Panc1 (cell line): ENCODE measurements at regions not wholly inside any gene's neighbourhood (a gene's known extent, or its start where the extent isn't known, plus 50 kb on each side); places are given as distances from the start of the nearest gene placed in this dataset.

ENCODE experiments used
- ATAC-seq: fragments of 200-7000 bp; cut with Tn5 transposase; 2 replicates; pipeline ENCODE4 v1.9.1; 2020; ENCODE audit warnings: mild to moderate bottlenecking, moderate library complexity
- BruUV-seq: library from RNA; stranded (reverse); fragments of 400-500 nt; replicated peaks from 2 replicates; lab custom pipeline; 2021; lab: Mats Ljungman, UMichigan
- CTCF ChIA-PET: fragments of 300-600 bp; sonication (Branson Sonifier 250); formaldehyde crosslinking; loops from one replicate; lab custom pipeline; 2022; ENCODE audit warnings: antibody characterized with exemption; lab: Charles Lee
- POLR2A ChIA-PET: fragments of 300-600 bp; sonication (Branson Sonifier 250); formaldehyde crosslinking; loops from one replicate; lab custom pipeline; 2022; ENCODE audit warnings: antibody characterized with exemption; lab: Charles Lee
- DNase-seq: peaks from one replicate; pipeline ENCODE4 v3.0.0-alpha.2; 2010; ENCODE audit warnings: low read depth, low spot score
- H3K27ac ChIP-seq: 2 replicates; pipeline ENCODE4 v1.5.1; 2011; ENCODE audit warnings: mild to moderate bottlenecking, low read length, inconsistent platforms
- H3K27me3 ChIP-seq: fragments of 200-500 bp; sonication (Bioruptor generic); 2 replicates; pipeline ENCODE4 v1.6.0; 2014; ENCODE audit warnings: low read length, inconsistent platforms; ENCODE audit not compliant: control insufficient read depth, insufficient read depth
- H3K36me3 ChIP-seq: fragments of 200-500 bp; sonication (Bioruptor generic); 2 replicates; pipeline ENCODE4 v1.5.1; 2014; ENCODE audit warnings: inconsistent platforms, mild to moderate bottlenecking, low read length, moderate library complexity; ENCODE audit not compliant: control insufficient read depth, insufficient read depth
- H3K4me1 ChIP-seq: 2 replicates; pipeline ENCODE4 v1.5.1; 2011; ENCODE audit warnings: inconsistent platforms, mild to moderate bottlenecking, low read length, moderate library complexity; ENCODE audit not compliant: control insufficient read depth, insufficient read depth
- H3K4me3 ChIP-seq, 2 experiments: 2 replicates each; pipeline ENCODE4 v1.5.1; 2011 to 2012; ENCODE audit warnings: low read depth in 2 of 2, low read length in 2 of 2, mild to moderate bottlenecking in 2 of 2, inconsistent platforms in 1 of 2, moderate library complexity in 1 of 2
- H3K9me3 ChIP-seq: fragments of 200-500 bp; sonication (Bioruptor generic); 2 replicates; pipeline ENCODE4 v1.5.1; 2014; ENCODE audit warnings: low read depth, mild to moderate bottlenecking, inconsistent platforms, low read length, moderate library complexity; ENCODE audit not compliant: control insufficient read depth, insufficient read depth
- POLR2AphosphoS5 ChIP-seq: IDR thresholded peaks from 2 replicates; pipeline ENCODE4 v1.6.1; 2012; ENCODE audit warnings: mild to moderate bottlenecking, low read depth, low read length, moderate library complexity
- REST ChIP-seq, 2 experiments: IDR thresholded peaks; 2 replicates each; pipeline ENCODE4 v1.6.1; 2011 to 2012; ENCODE audit warnings: low read depth in 2 of 2, control low read depth in 1 of 2, low read length in 1 of 2, mild to moderate bottlenecking in 1 of 2, moderate library complexity in 1 of 2; ENCODE audit not compliant: insufficient read depth in 1 of 2
- SIN3A ChIP-seq: IDR thresholded peaks from 2 replicates; pipeline ENCODE4 v1.6.1; 2012; ENCODE audit warnings: low read depth, mild to moderate bottlenecking, low read length, moderate library complexity, borderline replicate concordance; ENCODE audit not compliant: insufficient read depth
- TCF7L2 ChIP-seq: IDR thresholded peaks from 2 replicates; pipeline ENCODE4 v1.6.1; 2011; ENCODE audit warnings: mild to moderate bottlenecking, low read depth, low read length, inconsistent platforms
- in situ Hi-C: cut with HindIII; loops from 2 replicates; pipeline ENCODE4 v1.10.0; 2016; ENCODE audit warnings: low sequenced_read_pairs, low pct_unique_long_range_greater_than_20kb
- intact Hi-C: fragments of 100-400 bp; cut with micrococcal nuclease; formaldehyde crosslinking; loops from one replicate; pipeline ENCODE4 v1.10.0; 2022; ENCODE audit not compliant: unreplicated experiment
- TF ChIP-seq, protein P1 (sequence below): fragments of 450-650 bp; IDR thresholded peaks from 2 replicates; pipeline ENCODE4 v1.5.1; 2017; ENCODE audit warnings: mild to moderate bottlenecking

DNA sequence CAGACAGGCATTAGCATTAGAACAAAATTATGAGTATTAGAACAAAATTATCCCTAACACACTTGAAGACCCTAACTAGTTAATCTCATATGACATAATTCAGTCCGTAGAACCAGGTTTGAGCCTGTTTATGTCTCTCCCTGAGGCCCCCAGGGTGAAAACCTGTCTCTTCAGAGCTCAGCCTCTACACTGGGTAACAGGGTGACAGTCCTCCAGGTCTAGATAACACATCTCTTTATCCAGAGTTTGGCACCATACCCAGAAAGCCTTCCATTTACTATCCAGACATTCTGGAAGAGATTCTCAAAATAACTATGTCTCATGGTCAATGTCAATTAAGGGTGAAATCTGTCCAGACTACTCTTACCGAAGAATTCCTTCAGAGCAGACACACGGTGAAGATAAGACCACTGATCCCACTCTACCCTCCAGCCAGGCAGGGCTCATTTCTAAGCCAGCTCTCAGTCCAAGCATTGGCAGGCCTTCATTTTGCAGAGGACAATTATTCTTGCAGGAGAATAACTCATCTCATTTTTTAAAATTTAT, 1195.3 kb downstream of the EFNB2 start:
- Histone ChIP-seq H3K4me1 (no peaks in the 10 kb centered on the region), H3K9me3 (no peaks in the 10 kb centered on the region), H3K27ac (no peak overlapping the region), H3K36me3 (no peaks in the 10 kb centered on the region), H3K4me3 (no peak overlapping the region), H3K27me3 (no peaks in the 10 kb centered on the region)
- DNase-seq (no peak), ATAC-seq (no peak)
- no peak for TF ChIP-seq TCF7L2
- ChIA-PET POLR2A (no interaction called here), CTCF (no interaction called here)
- intact Hi-C loops (no loop called here), in situ Hi-C loops (no loop called here)
- no TSS peak for BruUV-seq

DNA sequence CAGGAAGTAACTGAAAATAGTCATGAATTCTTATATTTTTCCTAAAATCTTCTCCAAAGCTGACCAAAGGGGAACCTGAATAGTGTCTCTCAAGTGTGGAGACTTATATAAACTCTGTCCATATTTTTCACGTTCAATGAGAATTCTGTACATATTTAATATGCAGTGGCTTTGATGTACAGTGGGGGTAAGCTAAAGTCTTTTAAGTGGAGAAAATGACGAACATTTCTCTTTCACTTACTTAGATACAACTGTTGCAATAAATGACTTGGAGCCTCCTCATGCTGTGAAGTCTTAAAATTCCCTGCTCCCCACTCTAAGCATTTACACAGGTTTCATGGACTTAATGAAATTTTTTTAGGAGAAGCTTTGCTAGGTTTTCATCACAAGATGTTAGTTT, 1196.7 kb downstream of the EFNB2 start:
- no peak for ATAC-seq
- Histone ChIP-seq H3K27me3 (no peaks in the 10 kb centered on the region), H3K4me3 (no peak overlapping the region), H3K9me3 (no peaks in the 10 kb centered on the region), H3K4me1 (no peaks in the 10 kb centered on the region), H3K27ac (no peak overlapping the region), H3K36me3 (no peaks in the 10 kb centered on the region)
- intact Hi-C loops, result no loop called here
- no peak for TF ChIP-seq TCF7L2
- TF ChIP-seq, protein P1, sequence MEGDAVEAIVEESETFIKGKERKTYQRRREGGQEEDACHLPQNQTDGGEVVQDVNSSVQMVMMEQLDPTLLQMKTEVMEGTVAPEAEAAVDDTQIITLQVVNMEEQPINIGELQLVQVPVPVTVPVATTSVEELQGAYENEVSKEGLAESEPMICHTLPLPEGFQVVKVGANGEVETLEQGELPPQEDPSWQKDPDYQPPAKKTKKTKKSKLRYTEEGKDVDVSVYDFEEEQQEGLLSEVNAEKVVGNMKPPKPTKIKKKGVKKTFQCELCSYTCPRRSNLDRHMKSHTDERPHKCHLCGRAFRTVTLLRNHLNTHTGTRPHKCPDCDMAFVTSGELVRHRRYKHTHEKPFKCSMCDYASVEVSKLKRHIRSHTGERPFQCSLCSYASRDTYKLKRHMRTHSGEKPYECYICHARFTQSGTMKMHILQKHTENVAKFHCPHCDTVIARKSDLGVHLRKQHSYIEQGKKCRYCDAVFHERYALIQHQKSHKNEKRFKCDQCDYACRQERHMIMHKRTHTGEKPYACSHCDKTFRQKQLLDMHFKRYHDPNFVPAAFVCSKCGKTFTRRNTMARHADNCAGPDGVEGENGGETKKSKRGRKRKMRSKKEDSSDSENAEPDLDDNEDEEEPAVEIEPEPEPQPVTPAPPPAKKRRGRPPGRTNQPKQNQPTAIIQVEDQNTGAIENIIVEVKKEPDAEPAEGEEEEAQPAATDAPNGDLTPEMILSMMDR, result no peak
- TF ChIP-seq REST (IDR thresholded peaks at IDR 0.05; ENCODE audit: insufficient read depth in 1 of 2, low read depth in 2 of 2, low read length in 1 of 2), result no peak
- TF ChIP-seq POLR2AphosphoS5, result no peak
- TF ChIP-seq SIN3A, result no peak
- BruUV-seq, result no TSS peak
- DNase-seq, result no peak
- in situ Hi-C loops, result no loop called here
- POLR2A ChIA-PET, result no interaction called here
- CTCF ChIA-PET, result no interaction called here

GRCh38 chr13:105338006-105338405, 1197.5 kb downstream of the EFNB2 start:
- no peaks in the 10 kb centered on the region for H3K4me1 ChIP-seq
- DNase-seq, result no peak
- CTCF ChIA-PET, result no interaction called here
- no peak overlapping the region for H3K4me3 ChIP-seq
- no peaks in the 10 kb centered on the region for H3K9me3 ChIP-seq
- in situ Hi-C loops (no loop called here), intact Hi-C loops (no loop called here)
- H3K27me3 ChIP-seq, result no peaks in the 10 kb centered on the region
- H3K36me3 ChIP-seq, result no peaks in the 10 kb centered on the region
- no peak overlapping the region for H3K27ac ChIP-seq
- TF ChIP-seq TCF7L2 (no peak), POLR2AphosphoS5 (no peak), REST (IDR thresholded peaks at IDR 0.05; ENCODE audit: insufficient read depth in 1 of 2, low read depth in 2 of 2, low read length in 1 of 2) (no peak), SIN3A (no peak)
- TF ChIP-seq, protein P1, result no peak
- POLR2A ChIA-PET, result no interaction called here
- no TSS peak for BruUV-seq
- ATAC-seq, result no peak
